Stimulated activated CD8-positive, alpha-beta memory T cell treated with anti-CD3 and anti-CD28 coated beads, Interleukin-7, amount 100 ng/mL, for 4 hours (primary cell): ENCODE measurements at regions not wholly inside any gene's neighbourhood (a gene's known extent, or its start where the extent isn't known, plus 50 kb on each side); places are given as distances from the start of the nearest gene placed in this dataset.

Source experiments
- DNase-seq, 2 donors: peaks; one replicate each; pipeline ENCODE4 v3.0.0-alpha.2; 2020; ENCODE audit warnings: low read depth in 2 of 2

DNA sequence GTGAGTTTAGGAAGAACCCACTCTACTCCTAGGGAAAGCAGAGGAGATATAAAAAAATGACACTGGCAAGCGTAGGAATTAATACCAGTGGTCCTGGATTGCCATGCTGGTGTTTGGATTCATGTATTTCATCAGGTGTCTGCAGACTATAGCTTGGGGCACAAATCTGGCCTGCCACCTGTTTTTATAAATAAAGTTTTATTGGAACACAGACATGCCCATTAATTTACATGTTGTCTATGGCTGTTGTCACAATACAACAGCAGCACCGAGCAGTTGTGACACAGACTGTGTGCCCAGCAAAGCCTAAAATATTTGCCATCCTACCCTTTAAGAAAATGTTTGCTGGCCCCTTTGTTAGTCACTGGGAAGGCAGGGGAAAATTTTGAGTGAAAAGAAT is 553.2 kb downstream of the VRK1 start:
- no peak for DNase-seq

DNA sequence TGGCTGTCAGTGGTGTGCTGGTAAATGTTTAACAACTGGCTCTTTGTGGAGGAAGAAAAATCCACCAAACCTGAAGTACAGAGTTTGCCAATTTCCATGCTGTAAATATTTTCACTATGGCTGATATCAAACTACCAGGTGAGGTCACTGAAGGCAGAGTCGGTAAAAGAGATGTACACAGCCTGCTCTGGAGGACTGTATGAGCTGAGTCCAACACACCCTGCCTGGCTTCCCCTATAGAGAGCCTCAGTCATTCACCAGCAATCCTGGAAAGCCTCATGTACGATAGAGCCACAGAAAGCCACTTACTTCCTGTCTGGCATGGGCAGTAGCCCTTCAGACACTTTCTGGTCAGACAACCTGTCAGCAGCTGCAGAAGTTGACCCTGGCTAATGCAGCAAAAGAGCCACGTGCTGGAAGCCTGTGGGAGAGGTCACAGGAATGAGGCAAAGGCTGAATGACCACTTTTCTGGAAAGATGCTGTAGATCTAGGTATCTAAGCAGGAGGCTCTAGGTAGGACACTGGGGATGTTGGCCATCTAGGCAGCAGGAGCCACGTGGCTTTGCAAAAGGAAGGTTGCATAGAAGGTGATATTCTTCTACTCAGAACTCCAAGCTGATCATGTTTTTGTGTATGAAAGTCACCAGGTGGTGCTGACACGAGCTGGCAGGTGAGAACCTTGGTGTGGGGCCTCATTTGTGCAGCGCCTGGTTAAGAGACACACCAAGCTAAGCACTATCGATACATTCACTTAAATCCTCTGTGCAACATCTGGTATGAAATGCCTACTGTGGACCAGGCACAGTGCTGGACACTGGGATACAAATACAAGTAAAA is 553.9 kb downstream of the VRK1 start:
- no peak for DNase-seq

DNA sequence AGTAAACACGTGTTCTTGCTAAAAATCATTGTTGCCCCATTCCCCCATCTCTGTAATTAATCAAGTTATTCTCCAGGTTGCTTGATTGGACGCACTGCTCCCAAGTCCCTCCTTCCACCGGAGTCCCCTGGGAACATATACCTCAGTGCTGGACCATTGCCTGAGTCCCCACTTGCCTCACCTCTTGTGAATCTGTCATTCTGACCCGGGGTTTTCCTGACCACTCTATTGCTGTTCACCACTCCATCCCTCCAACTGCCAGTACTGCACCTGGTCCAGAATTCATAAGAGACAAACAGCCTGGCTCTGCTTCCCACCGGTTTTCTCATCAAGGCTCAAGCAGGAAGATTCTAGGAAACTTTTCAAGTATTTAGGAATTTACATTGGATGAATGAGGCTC is 555.9 kb downstream of the VRK1 start:
- no peak for DNase-seq

DNA sequence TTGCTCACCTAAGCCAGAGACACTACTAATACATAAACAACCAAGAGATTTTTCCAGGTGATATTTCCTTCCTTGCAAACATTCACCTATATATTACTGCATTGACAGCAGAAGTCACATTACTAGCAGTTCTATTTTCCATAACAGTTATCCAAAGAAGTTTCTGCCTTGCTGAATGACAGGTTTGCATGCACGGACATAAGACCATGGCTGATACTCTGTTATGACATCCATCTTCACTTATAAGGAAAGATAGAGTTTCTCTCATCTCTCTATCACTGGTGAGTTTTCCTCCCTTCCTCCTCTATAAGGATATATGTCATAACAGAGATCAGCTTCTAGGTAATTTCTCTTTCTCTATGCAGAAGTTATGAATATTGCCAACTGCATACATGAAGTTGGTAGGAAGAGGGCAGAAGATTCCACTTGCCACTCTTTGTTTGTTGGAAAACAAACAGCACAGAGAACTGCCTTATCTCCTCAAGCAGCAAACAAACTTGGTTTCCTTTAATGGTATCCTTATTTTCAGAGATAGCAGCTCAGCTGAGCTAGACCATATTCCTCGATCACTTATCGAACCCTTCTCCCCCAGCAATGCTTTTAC is 557.0 kb downstream of the VRK1 start:
- DNase-seq = no peak

DNA sequence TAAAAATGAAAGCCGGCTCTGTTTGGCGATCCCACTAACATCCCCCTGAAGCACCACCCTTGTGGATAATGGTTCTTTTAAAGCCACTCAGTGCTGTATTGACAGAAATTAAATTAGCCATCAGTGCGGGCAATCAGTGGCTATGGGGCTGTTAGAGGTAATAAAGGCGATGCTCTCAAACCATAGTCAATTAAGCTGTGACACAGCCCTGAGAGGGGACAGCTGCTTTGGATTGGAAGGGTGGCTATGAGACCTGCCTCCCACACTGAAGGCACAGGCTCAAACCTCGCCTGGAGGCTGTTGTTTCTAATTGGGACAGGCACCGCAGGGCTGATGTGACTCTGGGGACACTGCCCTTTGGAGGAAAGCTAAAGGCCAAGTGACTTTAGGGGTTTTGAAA is 562.2 kb downstream of the VRK1 start:
- no peak for DNase-seq

DNA sequence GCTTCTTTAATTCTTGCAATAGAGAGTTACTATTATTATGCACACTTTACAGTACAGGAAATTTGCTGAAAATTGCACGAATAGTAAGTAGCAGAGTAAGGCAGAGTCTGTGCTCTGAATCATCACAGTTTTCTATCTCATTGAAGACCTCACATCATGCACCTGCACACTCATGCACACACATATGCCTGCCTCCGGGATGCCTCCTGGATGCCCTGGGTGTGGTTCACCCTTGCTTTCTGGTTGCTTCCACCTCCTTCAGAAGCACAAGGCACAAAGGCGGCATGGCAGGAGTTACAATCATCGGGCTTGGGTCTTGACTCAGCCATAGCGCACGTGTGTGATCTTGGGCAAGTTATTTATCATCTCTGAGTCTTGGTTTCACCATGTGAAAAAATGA is 564.0 kb downstream of the VRK1 start:
- no peak for DNase-seq

DNA sequence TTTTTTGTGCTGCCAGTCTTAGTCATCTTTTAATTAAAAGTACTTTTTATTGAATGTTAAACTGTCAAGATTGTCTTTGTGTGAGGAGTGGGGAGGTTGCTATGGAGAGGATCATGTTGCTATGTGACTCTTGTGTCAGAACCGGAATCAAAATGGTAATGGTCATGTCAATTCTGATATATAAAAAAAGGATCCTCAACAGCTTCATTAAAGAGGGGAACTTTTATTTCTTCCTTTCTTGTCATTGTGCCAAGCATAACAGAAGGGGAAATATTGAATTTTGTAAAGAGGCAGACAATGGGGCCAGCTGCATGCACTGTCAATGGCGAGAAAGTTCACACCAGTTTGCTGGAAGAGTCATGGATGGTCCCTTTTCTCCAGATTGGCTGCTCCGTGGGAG is 564.8 kb downstream of the VRK1 start:
- DNase-seq = no peak

DNA sequence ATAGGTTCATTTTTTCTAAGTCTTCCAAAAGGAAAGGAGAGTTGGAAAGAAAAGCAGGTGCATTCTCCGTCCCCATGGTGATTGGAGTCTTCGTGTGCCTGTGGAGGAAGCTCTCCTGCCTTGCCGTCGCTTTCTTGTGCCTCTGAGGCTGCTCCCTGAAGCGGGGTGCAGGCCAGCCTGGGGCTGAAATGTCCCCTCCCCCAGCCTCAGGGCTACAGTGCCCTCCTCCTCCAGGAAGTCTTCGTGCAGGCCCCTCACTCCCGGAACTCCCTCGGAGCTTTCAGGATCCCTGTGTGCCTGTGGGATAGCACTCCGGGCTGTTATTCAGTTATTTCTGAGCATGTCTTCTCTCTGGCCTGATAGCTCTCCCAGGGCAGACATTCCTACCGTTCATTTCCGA is 569.2 kb downstream of the VRK1 start:
- DNase-seq = no peak

DNA sequence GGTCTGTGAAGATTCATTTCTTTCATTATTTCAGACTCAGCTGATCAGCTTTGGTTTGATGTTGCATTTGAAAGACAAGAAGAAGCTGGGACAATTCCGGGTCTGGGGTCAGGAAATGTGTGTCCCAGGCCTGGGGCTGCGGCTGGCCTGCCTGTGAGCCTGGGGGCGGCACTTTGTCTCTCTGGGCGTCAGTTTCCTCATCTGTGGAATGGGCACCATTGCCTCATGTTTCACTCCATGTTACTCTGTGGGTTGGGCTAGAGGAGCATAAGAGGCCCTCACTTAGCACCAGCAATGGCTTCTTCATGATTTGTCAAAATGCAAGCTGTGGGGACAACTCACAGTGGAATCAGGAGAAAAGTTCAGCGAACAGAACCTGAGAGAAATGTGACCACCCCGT is 570.1 kb downstream of the VRK1 start:
- no peak for DNase-seq

DNA sequence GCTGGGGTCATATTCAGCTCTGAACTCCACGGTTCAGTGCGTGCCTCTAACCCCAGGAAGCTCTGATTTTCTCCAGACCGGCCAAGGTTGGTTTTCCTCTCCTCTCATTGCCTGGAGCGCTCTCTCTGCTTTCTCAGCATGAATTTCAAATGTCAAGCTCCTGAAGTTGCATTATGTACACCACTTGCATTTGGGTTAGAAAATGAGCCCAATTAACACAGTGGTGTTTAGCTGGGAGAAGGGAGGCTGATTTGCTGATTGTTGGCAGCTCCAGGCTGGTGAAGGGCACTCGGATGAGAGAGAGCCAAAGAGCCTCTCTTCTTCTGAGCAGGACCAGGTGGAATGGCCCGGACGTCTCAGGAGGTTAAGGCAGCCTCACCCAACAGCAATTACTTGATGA is 570.9 kb downstream of the VRK1 start:
- DNase-seq = no peak

DNA sequence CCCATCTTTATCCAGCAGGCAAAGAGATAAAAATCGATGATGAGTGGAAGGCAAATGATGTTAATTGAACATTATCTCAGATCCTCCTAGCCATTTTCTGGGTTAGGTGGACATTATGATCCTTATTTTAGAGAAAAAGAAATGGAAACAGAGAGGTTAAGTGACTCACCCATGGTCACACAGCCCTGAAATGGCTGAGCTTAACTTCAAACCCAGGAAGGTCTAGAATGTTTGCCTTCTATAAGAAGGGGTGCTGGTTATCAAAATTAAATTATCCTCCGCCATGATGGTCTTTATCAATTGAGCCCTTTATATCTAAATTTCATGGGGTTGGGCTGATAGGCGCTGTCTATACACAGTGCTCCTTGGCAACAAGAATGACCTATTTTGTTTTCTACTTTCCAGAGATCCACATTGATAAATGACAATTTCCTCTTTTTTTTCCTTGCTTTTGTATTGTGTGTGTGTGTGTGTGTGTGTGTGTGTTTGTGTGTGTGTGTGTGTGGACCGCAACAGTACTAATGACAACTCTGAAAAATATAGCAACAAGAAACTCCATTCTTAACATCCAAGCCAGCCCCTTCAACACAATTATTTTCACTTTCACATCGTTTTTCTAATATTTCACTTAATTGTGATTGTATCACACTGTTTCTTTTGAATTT is 571.9 kb downstream of the VRK1 start:
- no peak for DNase-seq

DNA sequence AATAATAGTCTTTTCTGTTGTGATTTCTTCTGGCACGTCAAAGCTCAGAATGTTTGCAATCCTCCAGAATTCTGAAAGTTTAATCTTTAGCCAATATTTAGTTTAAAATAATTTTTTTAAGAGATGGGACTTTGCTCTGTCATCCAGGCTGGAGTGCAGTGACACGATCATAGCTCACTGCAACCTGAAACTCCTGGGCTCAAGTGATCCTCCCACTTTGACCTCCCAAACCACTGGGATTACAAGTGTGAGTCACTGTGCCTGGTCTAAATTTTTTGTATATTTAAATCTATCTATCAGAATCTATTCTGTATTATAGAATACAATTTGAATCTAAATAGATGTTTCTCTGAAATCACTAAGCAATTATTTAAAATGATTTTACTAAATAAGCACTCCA is 572.7 kb downstream of the VRK1 start:
- no peak for DNase-seq

DNA sequence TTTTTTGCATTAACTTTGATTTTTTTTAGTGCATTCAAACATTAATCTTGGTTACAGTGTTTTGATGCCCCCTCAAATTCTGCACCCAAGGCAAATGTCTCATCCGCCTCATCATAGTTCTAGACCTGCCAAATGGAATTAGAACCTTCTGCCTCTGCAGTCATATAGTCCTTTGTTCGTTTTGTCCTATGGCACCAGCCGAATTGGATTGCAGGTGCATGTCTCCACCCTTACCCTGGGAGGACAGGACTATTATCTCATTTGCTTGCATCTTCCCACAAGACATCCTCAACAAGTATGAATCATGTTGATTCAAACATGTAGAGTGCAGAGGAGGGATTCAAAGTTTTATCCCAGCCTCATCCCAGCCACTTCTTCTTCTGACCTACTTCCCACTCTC is 579.1 kb downstream of the VRK1 start:
- DNase-seq = no peak

DNA sequence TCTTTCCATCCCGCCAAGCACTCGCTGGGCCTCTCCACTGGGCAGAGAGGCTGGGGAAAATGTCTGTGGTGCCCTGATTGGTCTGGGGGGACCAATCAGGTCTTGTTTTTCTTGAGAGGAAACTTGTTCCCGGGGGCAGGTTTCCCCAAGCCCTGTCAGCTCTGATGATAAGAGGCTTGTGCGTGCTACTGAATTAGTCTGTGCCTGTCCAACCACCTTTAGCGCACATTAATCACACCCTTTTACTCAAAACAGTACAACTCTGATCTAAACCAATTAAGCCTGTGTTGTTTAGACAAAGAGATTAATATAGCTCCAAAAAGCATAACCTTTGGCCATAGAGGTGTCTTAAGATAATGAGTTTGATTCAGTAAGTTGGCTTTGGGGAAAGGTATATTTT is 580.4 kb downstream of the VRK1 start:
- DNase-seq = no peak

DNA sequence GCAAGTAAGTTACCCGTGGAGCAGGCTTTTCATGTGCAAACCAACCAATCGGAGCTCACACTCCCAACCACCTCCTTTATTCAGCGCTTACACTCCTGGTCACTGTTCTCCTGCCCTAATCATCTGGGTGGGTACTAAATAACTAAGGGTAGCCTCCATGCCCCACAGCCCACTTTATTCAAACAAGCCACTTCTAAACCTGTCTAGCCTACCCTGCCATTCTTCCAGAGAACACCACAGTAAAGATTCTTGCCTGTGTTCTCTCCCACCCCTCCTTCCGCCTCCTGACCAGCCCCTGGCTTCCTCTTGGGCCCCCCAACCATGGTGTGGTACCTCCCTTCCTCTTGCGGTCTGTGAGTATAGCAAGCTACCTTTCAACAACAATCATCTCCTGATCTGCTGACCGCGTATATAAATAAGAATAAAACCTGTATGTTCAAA is 581.9 kb downstream of the VRK1 start:
- peak in 1 of 2 donors; percentile 6 for DNase-seq

DNA sequence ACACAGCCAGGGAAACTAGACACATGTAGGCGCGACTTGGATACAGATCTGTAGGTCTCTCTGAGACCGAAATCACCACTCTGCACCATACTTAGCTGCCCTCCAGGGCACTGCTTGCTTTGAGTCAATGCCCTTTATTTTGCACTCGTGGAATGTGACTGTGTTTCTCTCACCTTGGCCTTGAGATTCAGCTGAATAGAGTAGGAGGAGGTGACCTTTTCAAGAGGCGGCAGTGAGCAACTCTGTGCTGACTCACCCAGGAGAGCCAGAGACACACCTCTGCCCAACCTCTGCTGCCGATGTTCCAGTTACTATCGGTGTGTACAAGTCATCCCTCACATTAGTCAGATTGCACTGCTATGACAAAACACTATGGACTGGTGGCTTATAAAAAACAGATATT is 583.4 kb downstream of the VRK1 start:
- peak; percentile 63 for DNase-seq

DNA sequence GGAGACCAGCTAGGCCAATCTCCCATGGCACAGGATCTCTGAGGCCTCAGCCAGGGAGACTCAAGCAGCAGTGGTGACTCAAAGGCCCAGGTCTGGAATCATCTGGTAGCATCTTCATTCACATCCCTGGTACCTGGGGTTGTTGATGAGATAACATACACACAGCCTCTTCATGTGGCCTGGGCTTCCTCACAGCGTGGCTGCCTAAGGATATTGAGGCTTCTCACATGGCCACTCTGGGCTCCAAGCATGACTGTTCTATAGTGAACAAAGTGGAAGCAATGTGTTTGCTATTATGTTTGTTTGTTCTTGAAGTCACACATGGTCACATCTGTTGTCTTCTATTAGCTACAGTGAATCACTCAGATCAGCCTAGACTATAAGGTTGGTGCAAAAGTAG is 584.1 kb downstream of the VRK1 start:
- no peak for DNase-seq

DNA sequence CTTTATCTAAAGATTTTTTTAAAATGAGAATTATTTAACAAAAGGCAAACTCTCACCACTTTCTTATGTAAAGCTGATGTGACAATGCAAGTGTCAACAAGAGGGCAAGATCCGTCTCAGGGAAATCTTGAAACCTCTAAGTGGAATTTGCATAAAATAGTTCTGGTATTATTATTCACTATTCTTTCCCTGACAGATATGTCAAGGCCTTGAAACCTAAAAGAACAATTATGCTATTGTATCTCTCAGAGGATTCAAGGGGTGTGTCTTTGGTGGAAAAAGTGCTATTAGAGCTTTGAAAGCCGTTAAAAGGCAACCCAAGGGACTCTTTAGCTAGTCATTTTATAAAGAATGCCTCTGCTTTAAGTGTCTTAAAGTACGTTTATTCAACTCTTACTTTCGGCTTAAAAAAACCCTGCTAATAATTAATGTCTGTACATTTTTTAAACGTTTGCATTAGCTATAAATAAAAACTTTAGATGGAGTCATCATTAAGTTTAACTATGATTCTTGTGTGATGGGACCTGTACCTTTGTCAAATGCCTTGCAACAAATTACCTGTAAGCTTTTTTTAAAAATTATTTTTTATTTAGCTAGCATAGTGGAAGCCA is 585.5 kb downstream of the VRK1 start:
- DNase-seq = no peak

DNA sequence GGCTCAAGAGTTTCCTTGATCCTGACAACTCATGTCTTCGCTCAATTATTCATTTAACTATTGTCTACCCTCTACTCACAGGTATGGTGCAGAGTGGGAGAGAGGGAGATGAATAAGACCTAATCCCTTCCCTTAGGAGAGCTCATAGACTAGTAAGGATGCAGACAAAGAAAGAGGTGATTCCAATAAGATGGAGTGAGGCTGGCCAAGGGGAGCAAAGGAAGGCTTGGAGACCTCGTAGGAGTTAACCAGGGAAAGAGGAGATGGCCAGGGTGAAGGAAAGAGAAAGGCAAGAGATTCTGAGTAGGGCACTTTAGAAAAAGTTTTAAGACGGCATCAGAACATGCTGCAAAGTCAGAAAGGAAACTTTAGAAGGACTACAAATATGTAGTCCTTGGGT is 588.5 kb downstream of the VRK1 start:
- DNase-seq = no peak

DNA sequence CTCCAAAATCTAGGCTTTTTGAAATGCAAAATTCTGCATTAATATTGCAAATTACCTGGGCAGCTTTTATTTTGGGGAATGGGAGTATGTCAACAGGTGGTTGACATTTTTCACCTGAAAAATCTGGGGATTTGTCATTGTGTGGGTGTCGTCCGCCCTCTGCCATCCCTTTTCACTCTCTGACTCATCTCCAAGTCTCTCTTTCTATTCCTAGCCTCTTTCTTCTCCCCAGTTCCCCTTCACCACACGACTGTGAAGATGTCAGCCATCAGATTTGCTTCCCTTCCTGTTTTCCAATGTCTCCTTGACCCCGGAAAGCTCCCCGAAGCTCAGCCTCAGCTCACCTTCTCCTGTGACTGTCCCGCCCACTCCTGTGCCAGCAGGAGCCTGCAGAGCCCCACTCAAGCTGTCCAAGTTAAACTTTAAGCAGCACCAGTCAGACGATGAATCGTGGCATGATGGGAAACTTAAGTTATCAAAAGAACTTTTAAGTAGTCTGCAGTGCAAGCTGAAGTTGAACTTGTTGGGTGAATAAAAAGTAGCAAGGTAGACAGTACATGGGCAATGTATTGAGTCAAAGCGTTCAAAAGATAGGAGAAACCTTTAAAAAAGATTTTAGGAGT is 590.2 kb downstream of the VRK1 start:
- no peak for DNase-seq

DNA sequence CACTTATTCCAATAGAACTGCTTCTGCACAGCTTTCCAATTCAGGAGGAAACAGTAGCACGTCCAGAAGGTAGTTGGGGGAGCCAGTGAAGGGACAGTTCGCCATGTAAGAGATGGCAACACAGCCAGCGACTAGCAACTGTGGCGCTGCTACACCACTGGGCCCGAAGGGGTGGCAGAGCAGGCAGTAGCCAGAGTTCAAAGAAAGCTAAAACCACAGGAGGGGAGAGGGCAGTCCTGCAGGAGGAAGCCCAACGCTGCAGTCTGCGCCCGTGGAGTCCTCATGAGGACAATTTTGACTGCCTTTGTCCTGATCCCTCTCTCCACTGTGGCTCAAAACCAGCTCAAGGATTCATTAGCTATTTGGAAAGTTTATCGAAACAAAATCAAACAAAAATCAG is 591.2 kb downstream of the VRK1 start:
- no peak for DNase-seq

DNA sequence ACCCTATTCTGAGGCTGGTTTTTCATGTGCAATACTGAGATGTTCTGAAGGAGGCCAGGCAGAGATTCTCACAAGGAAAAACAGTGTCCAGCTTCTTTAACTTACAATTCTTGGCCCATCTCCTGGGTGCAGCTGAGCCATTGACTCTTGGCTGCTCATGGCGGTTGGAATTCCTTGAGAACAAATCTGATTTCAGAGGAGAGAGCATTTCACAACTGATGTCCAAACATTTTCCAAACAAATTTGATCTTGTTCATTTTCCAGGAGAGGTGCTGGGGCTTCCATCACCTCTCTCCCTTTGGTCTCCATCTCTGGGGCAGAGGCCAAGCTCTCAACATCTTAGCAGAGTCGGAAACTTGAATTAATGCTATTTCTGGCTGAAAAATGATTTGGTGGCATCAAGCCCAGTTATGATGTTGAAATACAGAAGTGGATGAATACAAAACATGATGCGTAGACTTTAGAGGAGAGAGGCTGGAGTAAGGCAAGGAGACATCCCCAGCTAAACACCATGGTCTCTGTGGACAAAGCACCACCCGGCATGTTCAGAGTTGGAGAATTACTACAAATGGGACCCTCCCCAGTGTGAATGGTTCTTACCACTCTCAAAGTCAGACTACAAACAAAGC is 593.0 kb downstream of the VRK1 start:
- DNase-seq = no peak
